HL-60 (cell line): ENCODE measurements at regions not wholly inside any gene's neighbourhood (a gene's known extent, or its start where the extent isn't known, plus 50 kb on each side); places are given as distances from the start of the nearest gene placed in this dataset.

Experiments used
- CTCF ChIP-seq: IDR thresholded peaks from one replicate; pipeline ENCODE4 v1.5.1; 2011; ENCODE audit warnings: low read length, control low read depth, inconsistent platforms; ENCODE audit not compliant: insufficient read depth
- GABPA ChIP-seq: IDR thresholded peaks from 2 replicates; pipeline ENCODE4 v1.6.1; 2012; ENCODE audit warnings: low read depth
- POLR2AphosphoS5 ChIP-seq: IDR thresholded peaks from 2 replicates; pipeline ENCODE4 v1.6.1; 2012; ENCODE audit warnings: low read depth
- REST ChIP-seq: IDR thresholded peaks from 2 replicates; pipeline ENCODE4 v1.6.1; 2012; ENCODE audit warnings: low read depth; ENCODE audit not compliant: insufficient replicate concordance
- SPI1 ChIP-seq: IDR thresholded peaks from 2 replicates; pipeline ENCODE4 v1.6.1; 2012; ENCODE audit warnings: low read depth, mild to moderate bottlenecking, borderline replicate concordance

GRCh38 chr4:23579166-23579565 is 310.7 kb downstream of the PPARGC1A start:
- no peak for TF ChIP-seq CTCF
- no peak for TF ChIP-seq POLR2AphosphoS5
- TF ChIP-seq GABPA, result no peak
- no peak for TF ChIP-seq REST
- no peak for TF ChIP-seq SPI1
